MM.1S (cell line): ENCODE measurements at regions not wholly inside any gene's neighbourhood (a gene's known extent, or its start where the extent isn't known, plus 50 kb on each side); places are given as distances from the start of the nearest gene placed in this dataset.

Source experiments
- DNase-seq: peaks from one replicate; pipeline ENCODE4 v3.0.0-alpha.2; 2015
- H2AFZ ChIP-seq: fragments of 300-600 bp; sonication (generic); 2 replicates; pipeline ENCODE4 v1.6.0; 2016; ENCODE audit warnings: antibody characterized with exemption, low read length
- H3F3A ChIP-seq: fragments of 300-600 bp; sonication (generic); 2 replicates; pipeline ENCODE4 v1.6.1; 2016; ENCODE audit warnings: mild to moderate bottlenecking, antibody characterized with exemption, low read length, moderate library complexity, mixed read lengths; ENCODE audit not compliant: insufficient read depth
- H3K27ac ChIP-seq: fragments of 300-600 bp; sonication (generic); 2 replicates; pipeline ENCODE4 v1.5.1; 2016; ENCODE audit warnings: mild to moderate bottlenecking, low read length
- H3K27me3 ChIP-seq: fragments of 300-600 bp; sonication (generic); replicated peaks from 2 replicates; pipeline ENCODE4 v1.6.0; 2016; ENCODE audit warnings: low read length; ENCODE audit not compliant: insufficient read depth
- H3K36me3 ChIP-seq: fragments of 300-600 bp; sonication (generic); replicated peaks from 2 replicates; pipeline ENCODE4 v1.6.1; 2016; ENCODE audit warnings: mild to moderate bottlenecking, low read length, mixed read lengths; ENCODE audit not compliant: insufficient read depth
- H3K4me1 ChIP-seq: fragments of 300-600 bp; sonication (generic); 2 replicates; pipeline ENCODE4 v1.6.1; 2016; ENCODE audit warnings: low read length, mixed read lengths
- H3K4me2 ChIP-seq: fragments of 300-600 bp; sonication (generic); 2 replicates; pipeline ENCODE4 v1.6.0; 2016; ENCODE audit warnings: low read depth, low read length
- H3K4me3 ChIP-seq: fragments of 300-600 bp; sonication (generic); 2 replicates; pipeline ENCODE4 v1.5.1; 2016; ENCODE audit warnings: low read length, mixed read lengths
- H3K79me2 ChIP-seq: fragments of 300-600 bp; sonication (generic); 2 replicates; pipeline ENCODE4 v1.6.1; 2016; ENCODE audit warnings: mixed run types, low read length, mixed read lengths
- H3K9ac ChIP-seq: fragments of 300-600 bp; sonication (generic); 2 replicates; pipeline ENCODE4 v1.6.1; 2016; ENCODE audit warnings: low read length, mixed read lengths
- H3K9me2 ChIP-seq: fragments of 300-600 bp; sonication (generic); replicated peaks from 2 replicates; pipeline ENCODE4 v1.6.1; 2016; ENCODE audit warnings: mild to moderate bottlenecking, low read length, mixed read lengths; ENCODE audit not compliant: insufficient read depth
- H3K9me3 ChIP-seq: fragments of 300-600 bp; sonication (generic); replicated peaks from 2 replicates; pipeline ENCODE4 v1.6.1; 2016; ENCODE audit warnings: mild to moderate bottlenecking, low read length, mixed read lengths; ENCODE audit not compliant: insufficient read depth
- H4K20me1 ChIP-seq: fragments of 300-600 bp; sonication (generic); 2 replicates; pipeline ENCODE4 v1.6.1; 2016; ENCODE audit warnings: mild to moderate bottlenecking, low read length, moderate library complexity, mixed read lengths; ENCODE audit not compliant: insufficient read depth
- EZH2 ChIP-seq: fragments of 300-600 bp; sonication (generic); optimal IDR thresholded peaks from 2 replicates; pipeline ENCODE3; 2017; ENCODE audit warnings: low read depth, mild to moderate bottlenecking, antibody characterized with exemption, low read length, mixed read lengths
- EZH2phosphoT487 ChIP-seq: fragments of 300-600 bp; sonication (generic); IDR thresholded peaks from 2 replicates; pipeline ENCODE4 v1.6.1; 2018; ENCODE audit warnings: antibody characterized with exemption, low read length
- TF ChIP-seq, protein P1 (sequence below): fragments of 300-600 bp; sonication (generic); IDR thresholded peaks from 2 replicates; pipeline ENCODE4 v1.5.1; 2016; ENCODE audit warnings: antibody characterized with exemption, low read length, mixed read lengths

DNA sequence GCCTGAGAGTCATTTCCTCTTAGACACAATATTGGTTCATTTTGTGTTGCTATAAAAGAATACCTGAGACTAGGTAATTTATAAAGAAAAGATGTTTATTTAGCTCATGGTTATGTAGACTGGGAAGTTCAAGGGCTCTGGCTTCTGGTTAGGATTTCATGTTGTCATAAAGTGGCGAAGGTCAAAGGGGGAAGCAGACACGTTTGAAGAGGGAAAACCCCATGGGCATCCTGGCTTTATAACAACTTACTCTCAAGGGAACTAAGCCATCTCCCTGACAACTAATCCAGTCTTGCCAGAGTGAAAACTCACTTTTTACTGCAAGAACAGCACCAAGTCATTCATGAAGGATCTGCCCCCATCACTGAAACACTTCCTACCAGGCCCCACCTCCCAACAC is 89.7 kb upstream of the RNF152 start:
- H3K4me1 ChIP-seq = peaks cover 4% of the 10 kb centered on the region; the same call in 1 of the 2 replicates
- no peaks in the 10 kb centered on the region for H4K20me1 ChIP-seq
- DNase-seq = no peak
- no peak overlapping the region for H3K27ac ChIP-seq
- no peaks in the 10 kb centered on the region for H3K79me2 ChIP-seq
- no peaks in the 10 kb centered on the region for H3K27me3 ChIP-seq
- H3K4me2 ChIP-seq = no peak overlapping the region
- H3K4me3 ChIP-seq = no peak overlapping the region
- H3K36me3 ChIP-seq = no peaks in the 10 kb centered on the region
- H2AFZ ChIP-seq = no peak overlapping the region
- H3K9ac ChIP-seq = no peak overlapping the region
- no peak for TF ChIP-seq EZH2
- TF ChIP-seq EZH2phosphoT487 = no peak
- TF ChIP-seq, protein P1, sequence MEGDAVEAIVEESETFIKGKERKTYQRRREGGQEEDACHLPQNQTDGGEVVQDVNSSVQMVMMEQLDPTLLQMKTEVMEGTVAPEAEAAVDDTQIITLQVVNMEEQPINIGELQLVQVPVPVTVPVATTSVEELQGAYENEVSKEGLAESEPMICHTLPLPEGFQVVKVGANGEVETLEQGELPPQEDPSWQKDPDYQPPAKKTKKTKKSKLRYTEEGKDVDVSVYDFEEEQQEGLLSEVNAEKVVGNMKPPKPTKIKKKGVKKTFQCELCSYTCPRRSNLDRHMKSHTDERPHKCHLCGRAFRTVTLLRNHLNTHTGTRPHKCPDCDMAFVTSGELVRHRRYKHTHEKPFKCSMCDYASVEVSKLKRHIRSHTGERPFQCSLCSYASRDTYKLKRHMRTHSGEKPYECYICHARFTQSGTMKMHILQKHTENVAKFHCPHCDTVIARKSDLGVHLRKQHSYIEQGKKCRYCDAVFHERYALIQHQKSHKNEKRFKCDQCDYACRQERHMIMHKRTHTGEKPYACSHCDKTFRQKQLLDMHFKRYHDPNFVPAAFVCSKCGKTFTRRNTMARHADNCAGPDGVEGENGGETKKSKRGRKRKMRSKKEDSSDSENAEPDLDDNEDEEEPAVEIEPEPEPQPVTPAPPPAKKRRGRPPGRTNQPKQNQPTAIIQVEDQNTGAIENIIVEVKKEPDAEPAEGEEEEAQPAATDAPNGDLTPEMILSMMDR = no peak
- no peaks in the 10 kb centered on the region for H3K9me2 ChIP-seq
- peaks cover 3% of the 10 kb centered on the region; the same call in 1 of the 2 replicates for H3F3A ChIP-seq
- H3K9me3 ChIP-seq = no peaks in the 10 kb centered on the region

DNA sequence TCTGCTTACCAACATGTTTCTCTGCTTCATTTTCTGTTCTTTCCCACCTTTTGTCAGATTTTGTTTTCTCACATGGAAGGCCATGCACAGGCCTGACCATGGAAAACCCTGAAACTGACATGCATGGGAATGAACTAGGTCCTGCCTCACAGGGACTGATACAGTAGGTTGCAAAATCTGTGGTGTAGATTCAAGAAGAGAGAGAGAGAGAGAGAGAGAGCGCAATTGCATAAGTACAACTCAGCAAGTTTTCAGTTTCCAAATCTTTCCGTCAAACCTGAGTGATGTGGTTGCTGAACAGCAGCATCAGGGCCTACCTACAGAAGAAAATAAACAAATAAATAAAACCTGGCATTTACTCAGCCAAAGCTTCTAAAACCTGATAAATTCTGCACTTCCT is 87.5 kb upstream of the RNF152 start:
- peak; percentile 63 for DNase-seq
- Histone ChIP-seq H3K4me1 (peaks cover 12% of the 10 kb centered on the region; the same call in 1 of the 2 replicates), H3K36me3 (no peaks in the 10 kb centered on the region), H3K27me3 (no peaks in the 10 kb centered on the region), H3K4me3 (no peak overlapping the region), H4K20me1 (no peaks in the 10 kb centered on the region), H3K9me2 (no peaks in the 10 kb centered on the region), H3K4me2 (peak overlapping the region; percentile 32; the same call in 1 of the 2 replicates), H3F3A (peaks cover 3% of the 10 kb centered on the region; the same call in 1 of the 2 replicates), H3K79me2 (no peaks in the 10 kb centered on the region), H3K9me3 (no peaks in the 10 kb centered on the region), H3K27ac (peak overlapping the region; percentile 28; the same call in 1 of the 2 replicates), H2AFZ (0 out of 2 replicates have a peak overlapping the region, but pooled peaks have one; percentile 24), H3K9ac (no peak overlapping the region)
- no peak for TF ChIP-seq EZH2
- no peak for TF ChIP-seq EZH2phosphoT487
- TF ChIP-seq, protein P1 = no peak

DNA sequence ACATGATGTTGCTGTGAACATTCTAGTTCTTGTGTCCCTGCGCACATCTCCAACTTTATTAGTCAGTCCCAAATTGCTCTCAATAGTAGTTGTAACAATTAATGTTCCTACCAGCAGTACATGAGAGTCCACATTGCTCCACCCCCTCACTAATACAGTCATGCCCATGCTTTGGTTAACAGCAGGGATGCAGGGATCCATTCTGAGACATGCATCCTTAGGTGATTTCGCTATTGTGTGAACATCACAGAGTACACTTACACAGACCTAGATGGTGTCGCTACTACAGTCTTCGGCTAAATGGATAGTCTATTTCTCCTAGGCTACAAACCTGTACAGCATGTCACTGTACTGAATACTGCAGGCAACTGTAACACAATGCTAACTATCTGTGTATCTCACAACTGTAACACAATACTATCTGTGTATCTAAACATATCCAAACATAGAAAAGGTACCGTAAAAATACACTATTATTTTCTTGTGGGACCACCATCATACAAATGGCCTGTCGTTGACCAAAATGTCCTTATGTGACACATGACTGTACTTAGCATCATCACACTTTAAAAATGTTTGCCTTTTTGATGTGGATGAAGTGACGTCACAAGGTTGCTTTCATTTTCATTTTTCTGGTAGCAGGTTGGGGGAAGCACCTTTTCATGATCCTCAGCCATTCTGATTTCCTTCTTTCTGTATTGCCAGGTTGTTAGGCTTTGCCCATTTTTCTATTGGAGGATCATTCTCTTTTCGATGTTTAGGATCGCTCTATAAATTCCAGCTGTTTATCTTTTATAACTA is 82.9 kb upstream of the RNF152 start:
- Histone ChIP-seq H3K4me1 (peaks cover 20% of the 10 kb centered on the region), H3K36me3 (no peaks in the 10 kb centered on the region), H4K20me1 (no peaks in the 10 kb centered on the region), H3K9ac (no peak overlapping the region), H3K27ac (no peak overlapping the region), H3K9me2 (no peaks in the 10 kb centered on the region), H3K27me3 (no peaks in the 10 kb centered on the region), H3K9me3 (no peaks in the 10 kb centered on the region), H3K4me3 (no peak overlapping the region), H3K4me2 (peak overlapping the region; percentile 21; the same call in 1 of the 2 replicates), H3K79me2 (no peaks in the 10 kb centered on the region), H3F3A (peaks cover 3% of the 10 kb centered on the region; the same call in 1 of the 2 replicates), H2AFZ (peak overlapping the region; percentile 26; the same call in 1 of the 2 replicates)
- peak; percentile 70 for DNase-seq
- TF ChIP-seq, protein P1 = no peak
- TF ChIP-seq EZH2 = no peak
- no peak for TF ChIP-seq EZH2phosphoT487
